Osteocyte (in vitro differentiated cells): ENCODE measurements at regions not wholly inside any gene's neighbourhood (a gene's known extent, or its start where the extent isn't known, plus 50 kb on each side); places are given as distances from the start of the nearest gene placed in this dataset.

Source experiments
- DNase-seq: peaks from one replicate; pipeline ENCODE4 v3.0.0; 2021; ENCODE audit warnings: mixed read lengths; ENCODE audit not compliant: unreplicated experiment; ENCODE audit errors: extremely low spot score
- H3K27ac Mint-ChIP-seq: one replicate; pipeline ENCODE4 v1.8.0; 2021; ENCODE audit warnings: mild to moderate bottlenecking, mixed read lengths; ENCODE audit not compliant: unreplicated experiment
- H3K27me3 Mint-ChIP-seq: one replicate; pipeline ENCODE4 v1.8.0; 2021; ENCODE audit warnings: mixed read lengths; ENCODE audit not compliant: unreplicated experiment
- H3K36me3 Mint-ChIP-seq: one replicate; pipeline ENCODE4 v1.8.0; 2021; ENCODE audit warnings: mixed read lengths; ENCODE audit not compliant: unreplicated experiment
- H3K4me1 Mint-ChIP-seq: one replicate; pipeline ENCODE4 v1.8.0; 2021; ENCODE audit warnings: mixed read lengths; ENCODE audit not compliant: unreplicated experiment
- H3K4me3 Mint-ChIP-seq: one replicate; pipeline ENCODE4 v1.8.0; 2021; ENCODE audit warnings: mild to moderate bottlenecking, moderate library complexity, mixed read lengths; ENCODE audit not compliant: unreplicated experiment
- H3K9me3 Mint-ChIP-seq: one replicate; pipeline ENCODE4 v1.8.0; 2021; ENCODE audit warnings: mixed read lengths; ENCODE audit not compliant: unreplicated experiment
- CTCF ChIP-seq: fragments of 200-600 bp; sonication (generic); IDR thresholded peaks from 2 replicates; pipeline ENCODE4 v1.5.0; 2021; ENCODE audit warnings: antibody characterized with exemption, mild to moderate bottlenecking, moderate library complexity

DNA sequence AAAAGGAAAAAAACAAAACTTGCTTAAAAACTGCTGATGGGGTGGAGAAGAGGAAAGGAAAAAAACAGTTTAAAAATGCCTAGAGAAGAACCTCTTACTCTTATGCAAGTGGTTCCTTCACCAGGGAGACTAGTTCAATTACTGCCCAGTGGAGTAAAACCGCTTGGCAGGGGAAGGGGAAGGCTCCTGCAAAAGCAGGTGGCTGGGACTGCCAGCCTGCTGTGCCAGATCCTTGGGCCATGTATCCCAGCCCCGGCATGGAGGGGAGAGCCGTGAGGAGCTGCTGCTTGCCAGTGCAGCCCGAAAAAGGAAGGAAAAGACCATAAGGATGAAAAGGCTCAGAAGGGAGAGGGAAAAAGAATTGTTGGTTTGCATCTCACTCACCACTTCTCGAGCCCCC is 123.0 kb downstream of the FSCB start:
- H3K27me3 Mint-ChIP-seq, result no peaks in the 10 kb centered on the region
- no peak overlapping the region for H3K27ac Mint-ChIP-seq
- DNase-seq, result no peak
- peaks cover 6% of the 10 kb centered on the region for H3K9me3 Mint-ChIP-seq
- TF ChIP-seq CTCF, result no peak
- H3K36me3 Mint-ChIP-seq, result no peaks in the 10 kb centered on the region
- H3K4me3 Mint-ChIP-seq, result no peak overlapping the region
- H3K4me1 Mint-ChIP-seq, result peaks cover 7% of the 10 kb centered on the region

DNA sequence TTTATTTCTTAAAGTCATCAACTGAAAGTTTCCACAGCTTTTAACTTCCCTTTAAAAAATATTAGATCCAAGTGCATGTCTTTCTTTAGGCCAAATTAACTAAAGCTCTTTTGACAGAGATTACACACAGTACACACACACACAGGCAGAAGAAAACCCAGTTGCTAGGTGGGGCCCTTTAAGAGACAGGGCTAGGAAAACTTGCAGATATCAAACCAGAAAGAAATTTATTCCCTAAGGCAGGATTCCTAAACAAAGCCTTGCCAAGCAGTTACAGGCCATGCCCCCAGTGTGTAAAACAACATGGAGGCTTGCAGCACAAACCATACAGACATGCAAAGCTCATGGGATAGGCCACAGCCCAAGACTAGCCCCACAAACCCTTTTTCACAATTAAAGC is 123.4 kb downstream of the FSCB start:
- TF ChIP-seq CTCF, result no peak
- Mint-ChIP-seq H3K9me3 (peaks cover 6% of the 10 kb centered on the region), H3K4me1 (peaks cover 7% of the 10 kb centered on the region), H3K27ac (no peak overlapping the region), H3K36me3 (no peaks in the 10 kb centered on the region), H3K27me3 (no peaks in the 10 kb centered on the region), H3K4me3 (no peak overlapping the region)
- DNase-seq, result no peak

GRCh38 chr14:44379292-44379977 is 127.6 kb downstream of the FSCB start:
- H3K27ac Mint-ChIP-seq, result no peak overlapping the region
- no peak for TF ChIP-seq CTCF
- no peaks in the 10 kb centered on the region for H3K36me3 Mint-ChIP-seq
- DNase-seq, result no peak
- no peaks in the 10 kb centered on the region for H3K27me3 Mint-ChIP-seq
- H3K9me3 Mint-ChIP-seq, result peaks cover 27% of the 10 kb centered on the region
- no peak overlapping the region for H3K4me3 Mint-ChIP-seq
- H3K4me1 Mint-ChIP-seq, result peaks cover 7% of the 10 kb centered on the region

DNA sequence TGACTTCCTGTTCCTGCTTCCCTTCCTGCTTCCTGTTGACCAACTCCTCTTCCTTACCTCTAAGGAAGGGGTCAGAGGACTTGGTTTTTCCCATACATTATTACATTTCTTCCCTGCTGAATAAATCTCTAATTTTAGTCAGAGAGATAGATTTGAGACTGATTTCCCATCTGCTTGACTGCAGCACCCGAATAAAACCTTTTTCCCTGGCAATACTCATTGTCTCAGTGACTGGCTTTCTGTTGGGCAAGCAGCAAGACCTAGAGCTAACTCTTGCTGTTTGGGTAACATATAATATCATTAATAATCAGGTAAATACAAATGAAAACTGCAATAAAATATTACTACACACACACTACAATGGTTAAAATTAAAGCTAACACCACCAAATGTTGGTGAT is 132.2 kb downstream of the FSCB start:
- no peaks in the 10 kb centered on the region for H3K36me3 Mint-ChIP-seq
- no peaks in the 10 kb centered on the region for H3K4me1 Mint-ChIP-seq
- H3K27me3 Mint-ChIP-seq, result no peaks in the 10 kb centered on the region
- no peak for TF ChIP-seq CTCF
- DNase-seq, result no peak
- no peak overlapping the region for H3K4me3 Mint-ChIP-seq
- H3K9me3 Mint-ChIP-seq, result peaks cover 23% of the 10 kb centered on the region
- H3K27ac Mint-ChIP-seq, result no peak overlapping the region

GRCh38 chr14:44372807-44373489 is 134.1 kb downstream of the FSCB start:
- no peak for DNase-seq
- Mint-ChIP-seq H3K27ac (no peak overlapping the region), H3K36me3 (no peaks in the 10 kb centered on the region), H3K9me3 (peaks cover 23% of the 10 kb centered on the region), H3K4me1 (no peaks in the 10 kb centered on the region), H3K4me3 (no peak overlapping the region), H3K27me3 (no peaks in the 10 kb centered on the region)
- TF ChIP-seq CTCF, result no peak
